Astrocyte (in vitro differentiated cells and primary cell): ENCODE measurements at regions not wholly inside any gene's neighbourhood (a gene's known extent, or its start where the extent isn't known, plus 50 kb on each side); places are given as distances from the start of the nearest gene placed in this dataset.
A peak's percentile ranks its signal among the peaks of the same experiment; 100 is the strongest.

Experiments used
- DNase-seq: peaks from one replicate; pipeline ENCODE4 v3.0.0-alpha.2; 2010; ENCODE audit warnings: low read depth
- FAIRE-seq: peaks from 2 replicates; lab custom pipeline; 2011; peaks lifted over from hg19 to GRCh38; lab: Jason Lieb, UNC
- H2AFZ ChIP-seq: 2 replicates; pipeline ENCODE4 v1.6.0; 2012; ENCODE audit warnings: low read depth, low read length, inconsistent platforms
- H3K27ac ChIP-seq: 2 replicates; pipeline ENCODE4 v1.5.1; 2011; ENCODE audit warnings: low read depth, low read length, inconsistent platforms
- H3K27me3 ChIP-seq: 2 replicates; pipeline ENCODE4 v1.6.0; 2011; ENCODE audit warnings: low read length, inconsistent platforms; ENCODE audit not compliant: insufficient read depth
- H3K36me3 ChIP-seq: 2 replicates; pipeline ENCODE4 v1.5.1; 2011; ENCODE audit warnings: low read length, inconsistent platforms; ENCODE audit not compliant: insufficient read depth
- H3K4me1 ChIP-seq: 2 replicates; pipeline ENCODE4 v1.5.1; 2011; ENCODE audit warnings: low read length, inconsistent platforms; ENCODE audit not compliant: insufficient read depth
- H3K4me2 ChIP-seq: 2 replicates; pipeline ENCODE4 v1.6.0; 2012; ENCODE audit warnings: low read length, inconsistent platforms
- H3K4me3 ChIP-seq: 2 replicates; pipeline ENCODE4 v1.5.1; 2011; ENCODE audit warnings: low read depth, mild to moderate bottlenecking, low read length, inconsistent platforms; ENCODE audit not compliant: insufficient read depth
- H3K79me2 ChIP-seq: 2 replicates; pipeline ENCODE4 v1.6.0; 2012; ENCODE audit warnings: mild to moderate bottlenecking, low read length, inconsistent platforms; ENCODE audit not compliant: insufficient read depth
- H3K9ac ChIP-seq: 2 replicates; pipeline ENCODE4 v1.6.0; 2012; ENCODE audit warnings: mild to moderate bottlenecking, low read length, inconsistent platforms
- H3K9me3 ChIP-seq: 2 replicates; pipeline ENCODE4 v1.5.1; 2012; ENCODE audit warnings: low read depth, mild to moderate bottlenecking, low read length, inconsistent platforms; ENCODE audit not compliant: insufficient read depth
- H4K20me1 ChIP-seq: 2 replicates; pipeline ENCODE4 v1.6.0; 2012; ENCODE audit warnings: low read length, inconsistent platforms; ENCODE audit not compliant: insufficient read depth
- H3K27ac Mint-ChIP-seq: one replicate; pipeline ENCODE4 v1.8.0; 2021; ENCODE audit warnings: mild to moderate bottlenecking, mixed read lengths; ENCODE audit not compliant: unreplicated experiment
- H3K27me3 Mint-ChIP-seq: one replicate; pipeline ENCODE4 v1.8.0; 2021; ENCODE audit warnings: low read depth, mixed read lengths; ENCODE audit not compliant: unreplicated experiment
- H3K36me3 Mint-ChIP-seq: one replicate; pipeline ENCODE4 v1.8.0; 2021; ENCODE audit warnings: low read depth, mixed read lengths; ENCODE audit not compliant: unreplicated experiment
- H3K4me1 Mint-ChIP-seq: one replicate; pipeline ENCODE4 v1.8.0; 2021; ENCODE audit warnings: low read depth, mixed read lengths; ENCODE audit not compliant: unreplicated experiment
- H3K4me3 Mint-ChIP-seq: one replicate; pipeline ENCODE4 v1.8.0; 2021; ENCODE audit warnings: mild to moderate bottlenecking, moderate library complexity, mixed read lengths; ENCODE audit not compliant: unreplicated experiment
- H3K9me3 Mint-ChIP-seq: one replicate; pipeline ENCODE4 v1.8.0; 2021; ENCODE audit warnings: mild to moderate bottlenecking, mixed read lengths; ENCODE audit not compliant: unreplicated experiment
- EZH2 ChIP-seq: IDR thresholded peaks from 2 replicates; pipeline ENCODE4 v1.6.1; 2012; ENCODE audit warnings: mild to moderate bottlenecking, low read length, inconsistent platforms; ENCODE audit not compliant: insufficient read depth
- TF ChIP-seq, protein P1 (sequence below): IDR thresholded peaks from 2 replicates; pipeline ENCODE4 v1.5.1; 2011; ENCODE audit warnings: low read depth, mild to moderate bottlenecking, inconsistent platforms, low read length, moderate library complexity; ENCODE audit not compliant: insufficient read depth

DNA sequence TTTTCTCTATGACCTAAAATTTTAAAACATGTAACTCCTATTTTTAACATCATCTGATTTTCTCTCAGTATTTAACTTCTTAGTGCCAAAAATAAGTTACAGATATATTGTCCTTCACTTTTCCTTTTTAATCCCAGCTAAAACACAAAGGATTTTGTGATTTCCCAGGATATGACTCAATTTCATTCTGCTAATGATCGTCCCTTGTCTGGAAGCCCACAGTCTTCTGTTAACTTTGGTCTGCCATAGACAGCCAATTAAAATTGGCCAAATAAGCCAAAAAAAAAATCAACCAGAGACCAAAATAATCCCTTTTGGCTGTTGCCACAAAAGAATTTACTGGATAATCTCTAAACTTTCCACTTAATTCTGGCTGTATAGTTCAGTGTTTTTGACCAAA, 124.5 kb upstream of the FST start:
- peak overlapping the region; percentile 2 for H3K27ac ChIP-seq
- no peaks in the 10 kb centered on the region for H3K36me3 ChIP-seq
- TF ChIP-seq EZH2 = no peak
- TF ChIP-seq, protein P1, sequence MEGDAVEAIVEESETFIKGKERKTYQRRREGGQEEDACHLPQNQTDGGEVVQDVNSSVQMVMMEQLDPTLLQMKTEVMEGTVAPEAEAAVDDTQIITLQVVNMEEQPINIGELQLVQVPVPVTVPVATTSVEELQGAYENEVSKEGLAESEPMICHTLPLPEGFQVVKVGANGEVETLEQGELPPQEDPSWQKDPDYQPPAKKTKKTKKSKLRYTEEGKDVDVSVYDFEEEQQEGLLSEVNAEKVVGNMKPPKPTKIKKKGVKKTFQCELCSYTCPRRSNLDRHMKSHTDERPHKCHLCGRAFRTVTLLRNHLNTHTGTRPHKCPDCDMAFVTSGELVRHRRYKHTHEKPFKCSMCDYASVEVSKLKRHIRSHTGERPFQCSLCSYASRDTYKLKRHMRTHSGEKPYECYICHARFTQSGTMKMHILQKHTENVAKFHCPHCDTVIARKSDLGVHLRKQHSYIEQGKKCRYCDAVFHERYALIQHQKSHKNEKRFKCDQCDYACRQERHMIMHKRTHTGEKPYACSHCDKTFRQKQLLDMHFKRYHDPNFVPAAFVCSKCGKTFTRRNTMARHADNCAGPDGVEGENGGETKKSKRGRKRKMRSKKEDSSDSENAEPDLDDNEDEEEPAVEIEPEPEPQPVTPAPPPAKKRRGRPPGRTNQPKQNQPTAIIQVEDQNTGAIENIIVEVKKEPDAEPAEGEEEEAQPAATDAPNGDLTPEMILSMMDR = no peak
- H3K27me3 ChIP-seq = no peaks in the 10 kb centered on the region
- no peaks in the 10 kb centered on the region for H4K20me1 ChIP-seq
- FAIRE-seq = no peak
- H3K4me2 ChIP-seq = no peak overlapping the region
- H3K9ac ChIP-seq = no peak overlapping the region
- no peak overlapping the region for H3K4me3 ChIP-seq
- H3K9me3 ChIP-seq = no peaks in the 10 kb centered on the region
- Mint-ChIP-seq H3K36me3 (no peaks in the 10 kb centered on the region), H3K27ac (no peak overlapping the region), H3K9me3 (peaks cover 10% of the 10 kb centered on the region), H3K4me3 (no peak overlapping the region), H3K4me1 (peaks cover 19% of the 10 kb centered on the region), H3K27me3 (no peaks in the 10 kb centered on the region)
- H3K79me2 ChIP-seq = no peaks in the 10 kb centered on the region
- DNase-seq = peak; percentile 37
- H3K4me1 ChIP-seq = peaks cover 34% of the 10 kb centered on the region
- no peak overlapping the region for H2AFZ ChIP-seq

DNA sequence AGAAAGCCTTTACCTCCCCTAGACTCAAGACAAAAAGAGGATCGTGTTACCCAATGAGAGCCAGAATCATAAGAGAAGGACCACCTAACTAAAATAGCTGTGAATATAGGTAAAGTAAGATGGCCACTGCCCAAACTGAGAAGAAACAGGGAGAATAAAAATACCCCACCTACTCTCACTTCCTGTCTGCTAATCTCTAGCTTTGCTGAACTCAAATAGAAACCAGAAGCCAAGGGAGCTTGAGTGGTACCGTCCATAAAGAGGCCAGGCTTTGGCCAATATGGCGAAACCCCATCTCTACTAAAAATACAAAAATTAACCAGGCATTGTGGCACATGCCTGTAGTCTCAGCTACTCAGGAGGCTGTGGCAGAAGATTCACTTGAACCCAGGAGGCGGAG, 123.0 kb upstream of the FST start:
- Mint-ChIP-seq H3K4me3 (no peak overlapping the region), H3K36me3 (no peaks in the 10 kb centered on the region), H3K27me3 (no peaks in the 10 kb centered on the region), H3K9me3 (peaks cover 5% of the 10 kb centered on the region), H3K27ac (no peak overlapping the region), H3K4me1 (peaks cover 31% of the 10 kb centered on the region)
- Histone ChIP-seq H3K9me3 (no peaks in the 10 kb centered on the region), H3K36me3 (no peaks in the 10 kb centered on the region), H3K79me2 (no peaks in the 10 kb centered on the region), H2AFZ (no peak overlapping the region), H3K9ac (no peak overlapping the region), H4K20me1 (no peaks in the 10 kb centered on the region), H3K27me3 (no peaks in the 10 kb centered on the region), H3K4me1 (peaks cover 49% of the 10 kb centered on the region), H3K4me2 (no peak overlapping the region), H3K27ac (no peak overlapping the region), H3K4me3 (no peak overlapping the region)
- TF ChIP-seq, protein P1 = no peak
- no peak for TF ChIP-seq EZH2
- DNase-seq (no peak), FAIRE-seq (no peak)

DNA sequence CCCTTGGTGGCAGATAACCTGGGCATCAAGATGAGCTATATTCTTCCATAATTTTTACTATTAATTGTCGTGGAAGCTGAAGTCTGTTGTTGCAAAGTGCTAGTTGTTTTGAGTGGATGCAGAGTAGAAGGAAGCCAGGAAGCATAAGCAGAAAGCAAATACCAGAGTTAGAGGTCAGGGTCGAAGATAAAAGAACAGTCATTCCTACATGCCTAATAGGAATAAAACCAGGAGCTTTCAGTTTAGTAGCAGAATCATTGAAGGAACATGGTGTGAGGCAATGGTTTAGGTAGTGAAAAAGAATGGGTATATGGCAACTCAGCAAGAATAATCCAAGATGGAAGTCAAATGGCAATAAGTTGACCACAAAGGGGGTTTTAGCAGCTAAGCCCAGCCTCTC, 121.6 kb upstream of the FST start:
- Mint-ChIP-seq H3K27ac (no peak overlapping the region), H3K27me3 (no peaks in the 10 kb centered on the region), H3K4me1 (peaks cover 36% of the 10 kb centered on the region), H3K9me3 (no peaks in the 10 kb centered on the region), H3K36me3 (no peaks in the 10 kb centered on the region), H3K4me3 (no peak overlapping the region)
- TF ChIP-seq, protein P1 = no peak
- no peak for TF ChIP-seq EZH2
- FAIRE-seq (no peak), DNase-seq (no peak)
- Histone ChIP-seq H3K27ac (peak overlapping the region; percentile 88), H3K79me2 (no peaks in the 10 kb centered on the region), H3K27me3 (no peaks in the 10 kb centered on the region), H3K36me3 (no peaks in the 10 kb centered on the region), H3K4me3 (no peak overlapping the region), H2AFZ (no peak overlapping the region), H3K9me3 (no peaks in the 10 kb centered on the region), H3K9ac (no peak overlapping the region), H4K20me1 (no peaks in the 10 kb centered on the region), H3K4me1 (peaks cover 50% of the 10 kb centered on the region), H3K4me2 (no peak overlapping the region)
